ENCODE measurements at regions not wholly inside any gene's neighbourhood (a gene's known extent, or its start where the extent isn't known, plus 50 kb on each side); places are given as distances from the start of the nearest gene placed in this dataset.
"Not testable (repeated sequence)": the region's sequence is repeated elsewhere in the genome, so short reads cannot be mapped to it uniquely, and the experiment has no call there.

DNA sequence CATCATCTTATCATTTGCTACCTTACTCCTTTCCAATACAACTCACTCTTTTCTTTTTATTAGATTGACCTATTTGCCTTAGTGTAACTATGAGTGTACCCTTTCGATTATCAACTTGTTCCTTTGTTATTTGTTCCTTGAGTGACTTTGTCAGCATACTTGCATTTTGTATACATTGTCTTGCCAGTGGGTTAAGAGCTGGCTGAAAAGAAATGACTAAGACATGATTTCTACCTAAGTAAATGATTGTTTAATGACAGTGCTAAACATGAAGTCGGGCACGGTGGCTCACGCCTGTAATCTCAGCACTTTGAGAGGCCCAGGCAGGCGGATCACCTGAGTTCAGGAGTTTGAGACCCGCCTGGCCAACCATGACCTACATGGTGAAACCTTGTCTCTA lies 1042.3 kb downstream of the TBL1XR1 start:
- DNase-seq: no peak

DNA sequence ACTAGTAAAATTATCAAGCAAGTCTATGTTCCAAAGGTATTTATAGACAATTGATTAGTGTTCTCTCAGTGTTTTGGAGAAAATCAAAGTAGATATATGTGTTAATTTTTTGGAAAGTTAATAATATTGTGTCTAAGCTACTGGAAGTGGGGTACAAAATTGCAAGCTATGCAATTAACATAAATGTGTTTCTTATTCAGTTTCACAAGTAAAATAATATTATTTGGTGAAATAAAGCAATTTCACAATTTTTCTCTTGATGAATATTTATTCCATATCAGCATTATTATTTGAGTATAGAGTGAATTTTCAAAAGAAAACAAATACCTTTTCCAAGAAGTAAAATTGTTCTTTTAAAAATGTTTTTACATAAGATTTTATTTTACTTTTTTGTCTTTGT lies 1047.7 kb downstream of the TBL1XR1 start:
- DNase-seq: no peak

DNA sequence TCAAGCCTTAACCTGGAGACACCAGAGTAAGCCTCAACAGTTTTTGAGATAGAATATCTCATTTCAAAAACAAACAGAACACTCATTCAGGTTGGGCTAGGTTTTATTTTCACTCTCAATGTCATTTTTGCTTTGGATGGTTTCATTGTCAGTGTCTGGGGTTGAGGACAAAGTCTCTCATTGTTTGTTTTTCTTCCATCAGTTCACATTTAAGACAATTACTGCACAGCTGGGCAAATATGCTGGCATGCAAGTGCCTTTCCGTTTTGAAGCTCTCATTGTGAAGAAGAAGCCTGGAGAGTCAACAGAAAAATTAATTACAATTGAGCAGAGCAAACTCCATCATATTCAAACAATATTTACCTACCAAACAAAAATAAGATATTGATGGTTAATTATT lies 1050.0 kb downstream of the TBL1XR1 start:
- peak; percentile 99 for DNase-seq

DNA sequence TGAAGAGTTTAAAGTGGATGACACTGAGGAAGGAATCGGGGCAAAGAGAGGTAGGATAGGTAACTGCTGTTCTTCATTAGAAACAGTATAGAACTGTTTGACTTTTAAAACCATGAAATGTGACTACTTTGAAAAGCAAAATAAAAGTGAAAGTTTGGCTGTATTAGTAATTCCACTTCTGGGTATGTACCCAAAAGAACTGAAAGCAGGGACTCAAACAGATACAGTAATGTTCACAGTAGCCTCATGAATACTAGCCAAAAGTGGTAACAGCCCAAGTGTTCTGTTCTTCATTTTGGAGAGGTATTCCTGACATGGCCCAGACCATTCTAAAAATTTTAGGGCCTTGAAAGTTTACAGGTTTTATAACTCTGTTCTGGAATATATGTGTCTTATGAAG lies 1055.4 kb downstream of the TBL1XR1 start:
- no peak for DNase-seq

DNA sequence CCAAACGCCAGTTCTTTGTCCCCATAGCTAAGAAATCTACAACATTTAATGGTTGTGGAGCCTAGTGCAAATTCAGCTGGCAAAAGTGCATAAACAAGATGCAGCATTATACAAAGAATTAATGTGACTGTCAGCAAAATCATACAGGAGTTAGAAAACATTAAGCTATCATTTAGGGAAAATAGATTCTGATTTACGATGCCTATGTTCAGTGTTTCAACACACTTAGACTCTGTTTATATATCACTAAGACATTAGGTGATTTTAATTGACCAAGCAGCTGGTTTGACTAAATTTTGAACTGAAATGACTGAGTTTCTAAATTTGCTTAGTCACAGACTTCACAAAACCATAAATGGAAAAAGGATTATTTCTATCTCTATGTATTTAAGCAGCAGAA lies 1076.8 kb downstream of the TBL1XR1 start:
- DNase-seq: peak; percentile 64

DNA sequence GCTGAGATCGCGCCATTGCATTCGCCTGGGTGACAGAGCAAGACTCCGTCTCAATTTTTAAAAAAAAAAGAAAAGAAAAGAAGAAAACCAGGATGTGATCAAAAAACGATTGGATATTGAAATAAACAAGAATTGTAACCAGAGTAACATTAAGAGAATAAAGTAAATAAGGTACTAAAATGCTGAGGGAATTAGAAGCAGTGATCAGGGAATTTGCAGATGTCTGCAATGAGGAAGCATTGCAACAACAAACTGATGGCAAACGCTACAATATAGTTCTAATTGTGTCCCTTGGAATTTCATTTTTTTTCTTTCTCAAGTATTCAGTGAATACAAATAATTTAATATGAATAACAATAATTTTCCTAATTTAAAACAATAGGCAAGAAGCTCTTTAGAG lies 1077.5 kb downstream of the TBL1XR1 start:
- no peak for DNase-seq

DNA sequence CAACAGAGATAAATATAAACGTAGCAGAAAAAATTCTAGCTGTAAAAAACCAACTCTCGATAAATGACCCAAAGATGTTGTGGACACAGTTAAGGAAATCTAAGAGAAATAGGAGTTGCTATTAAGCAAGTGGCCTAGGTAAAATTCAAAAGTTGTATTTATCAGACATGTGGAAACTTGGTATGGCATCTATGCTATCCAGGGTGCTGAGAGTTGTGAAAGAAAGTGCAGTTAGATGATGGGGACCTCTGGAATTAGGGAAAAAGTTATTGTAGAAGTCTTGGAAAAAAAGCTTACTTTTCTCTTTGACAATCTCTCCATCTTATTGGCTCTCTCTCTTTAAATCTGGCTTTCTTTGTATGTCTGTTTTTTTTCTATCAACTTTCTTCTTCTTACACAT lies 1090.9 kb downstream of the TBL1XR1 start:
- no peak for DNase-seq

DNA sequence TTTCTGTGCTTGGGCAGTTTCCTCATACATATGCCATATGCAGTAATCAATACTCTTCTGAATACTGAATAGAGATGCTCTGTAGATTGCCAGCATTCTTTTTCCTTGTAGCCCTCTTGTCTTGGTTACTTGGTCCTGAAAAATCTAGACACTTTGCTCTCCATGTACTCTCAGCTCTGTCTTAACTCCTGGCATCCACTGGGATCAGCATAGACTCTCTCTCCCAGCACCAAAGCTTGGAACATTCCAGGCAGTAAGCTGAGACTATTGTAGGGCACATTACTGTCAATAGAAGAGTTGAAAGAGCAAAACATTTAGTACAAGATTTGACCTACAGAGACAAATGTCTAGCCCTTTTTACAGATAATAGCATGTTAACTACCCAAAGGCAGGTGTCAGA lies 1100.3 kb downstream of the TBL1XR1 start:
- no peak for DNase-seq

DNA sequence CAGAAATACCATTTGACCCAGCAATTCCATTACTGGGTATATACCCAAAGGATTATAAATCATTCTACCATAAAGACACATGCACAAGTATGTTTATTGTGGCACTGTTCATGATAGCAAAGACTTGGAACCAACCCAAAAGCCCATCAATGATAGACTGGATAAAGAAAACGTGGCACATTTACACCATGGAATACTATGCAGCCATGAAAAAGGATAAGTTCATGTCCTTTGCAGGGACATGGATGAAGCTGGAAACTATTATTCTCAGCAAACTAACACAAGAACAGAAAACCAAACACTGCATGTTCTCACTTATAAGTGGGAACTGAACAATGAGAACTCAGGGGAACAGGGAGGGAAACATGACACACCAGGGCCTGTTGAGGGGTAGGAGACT lies 1103.4 kb downstream of the TBL1XR1 start:
- DNase-seq: not testable (repeated sequence)

DNA sequence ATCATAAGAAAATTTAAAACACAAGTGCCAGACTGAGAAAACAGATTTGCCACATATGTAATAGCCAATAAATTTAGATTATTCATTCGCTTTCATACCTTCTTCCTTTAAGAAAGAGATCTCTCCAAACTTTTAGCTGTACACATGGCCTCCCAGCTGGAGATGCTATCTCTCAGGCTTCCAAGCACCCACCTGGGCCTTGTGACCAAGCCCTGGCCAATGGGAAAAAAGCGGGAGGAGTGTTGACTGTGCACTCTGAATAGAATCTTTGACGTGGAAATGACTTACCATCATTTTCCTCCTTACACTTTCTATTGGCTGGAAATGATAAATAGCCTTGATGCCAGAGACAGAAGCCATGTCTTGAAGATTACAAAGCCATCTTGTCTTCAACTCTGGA lies 1106.6 kb downstream of the TBL1XR1 start:
- DNase-seq: no peak

DNA sequence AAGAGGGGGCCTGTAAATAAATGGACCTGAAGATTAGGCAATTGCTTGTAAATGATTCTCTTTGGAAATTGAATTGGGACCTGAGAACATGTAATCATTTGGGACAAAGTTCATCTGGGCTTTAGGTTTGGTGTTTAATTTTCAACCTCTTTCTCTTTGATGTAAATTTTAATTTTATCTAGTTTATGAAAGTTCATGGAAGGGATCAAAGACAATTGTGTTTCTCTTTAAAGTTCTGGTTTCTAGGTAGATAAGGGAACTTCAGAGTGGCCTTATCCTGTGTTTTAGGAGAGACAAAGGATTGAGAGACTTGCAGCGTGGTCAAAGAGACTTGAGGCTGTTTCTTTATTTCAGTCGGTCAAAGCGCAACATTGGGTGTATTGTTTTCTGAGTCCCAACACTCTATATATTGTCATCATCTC lies 1108.3 kb downstream of the TBL1XR1 start:
- no peak for DNase-seq

DNA sequence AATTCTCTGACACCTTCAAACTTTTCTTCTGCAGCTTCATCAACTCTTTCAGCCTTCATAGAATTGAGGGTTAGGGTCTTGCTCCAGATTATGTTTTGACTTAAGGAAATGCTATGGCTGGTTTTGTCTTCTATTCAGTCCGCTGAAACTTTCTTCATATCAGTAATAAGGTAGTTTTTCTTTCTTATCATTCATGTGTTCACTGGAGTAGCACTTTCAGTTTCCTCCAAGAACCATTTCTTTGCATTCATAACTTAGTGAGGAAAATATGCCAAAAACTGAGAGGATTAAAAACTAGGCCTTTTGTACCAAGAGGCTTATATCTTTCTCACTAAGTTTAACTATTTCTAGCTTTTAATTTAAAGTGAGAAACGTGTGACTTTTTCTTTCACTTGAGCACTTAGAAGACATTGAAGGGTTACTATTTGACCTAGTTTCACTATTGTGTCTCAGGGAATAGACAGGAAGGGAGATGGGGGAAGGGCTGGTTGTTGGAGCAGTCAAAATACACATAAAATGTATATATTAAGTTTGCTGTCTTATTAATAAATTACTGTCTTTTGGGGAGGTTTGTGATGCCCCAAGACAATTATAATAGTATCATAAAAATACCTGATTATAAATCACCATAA lies 1110.1 kb downstream of the TBL1XR1 start:
- DNase-seq: no peak

DNA sequence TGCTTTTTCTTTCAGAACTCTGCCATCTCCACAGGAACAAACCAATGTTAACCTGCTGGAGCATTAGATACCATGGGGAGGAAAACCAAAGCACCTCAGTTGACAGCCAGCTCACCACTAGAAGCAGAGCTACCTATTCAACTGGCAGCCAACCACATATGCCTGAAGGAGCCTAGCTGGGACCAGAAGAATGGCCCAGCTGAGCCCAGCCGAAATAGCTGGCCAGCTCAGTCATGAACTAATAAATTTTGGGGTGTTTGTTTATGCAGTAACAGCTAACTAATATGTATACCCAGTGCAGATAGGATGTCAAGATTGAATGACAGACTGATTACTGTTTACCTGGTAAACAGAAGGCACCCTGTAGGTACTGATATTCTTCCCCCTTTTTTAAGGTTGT lies 1117.5 kb downstream of the TBL1XR1 start:
- DNase-seq: no peak

DNA sequence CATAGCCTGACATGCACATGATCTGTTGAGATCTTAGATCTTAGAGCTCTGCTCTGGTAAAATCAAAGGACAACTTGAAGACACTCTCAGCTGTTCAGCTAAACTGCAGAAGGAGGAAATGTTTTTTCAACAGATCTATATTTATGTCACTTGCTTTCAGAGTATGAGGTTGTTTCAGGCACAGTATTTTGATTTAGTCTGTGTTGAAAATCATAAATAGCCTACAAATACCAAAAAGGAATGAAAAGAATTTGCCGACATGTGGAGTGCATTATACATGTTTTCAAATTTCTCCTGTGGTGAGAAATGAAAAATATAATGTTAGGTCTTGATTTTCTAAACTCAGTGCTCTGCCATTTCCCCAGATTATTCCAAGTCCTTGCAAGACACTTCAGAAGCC lies 1118.4 kb downstream of the TBL1XR1 start:
- DNase-seq: no peak

DNA sequence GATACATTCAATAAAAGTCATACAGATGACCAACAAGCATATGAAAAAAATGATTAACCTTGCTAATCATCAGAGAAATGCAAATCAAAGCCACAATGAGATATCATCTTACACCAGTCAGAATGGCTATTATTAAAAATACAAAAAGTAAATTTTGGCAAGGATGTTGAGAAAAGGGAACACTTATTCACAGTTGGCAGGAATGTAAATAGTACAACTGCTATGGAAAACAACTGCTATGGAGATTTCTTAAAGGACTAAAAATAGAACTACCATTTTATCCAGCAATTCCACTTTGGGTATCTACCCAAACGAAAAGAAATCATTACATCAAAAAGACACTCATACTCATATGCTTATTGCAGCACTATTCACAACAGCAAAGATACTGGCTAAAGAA lies 1121.8 kb downstream of the TBL1XR1 start:
- no peak for DNase-seq

DNA sequence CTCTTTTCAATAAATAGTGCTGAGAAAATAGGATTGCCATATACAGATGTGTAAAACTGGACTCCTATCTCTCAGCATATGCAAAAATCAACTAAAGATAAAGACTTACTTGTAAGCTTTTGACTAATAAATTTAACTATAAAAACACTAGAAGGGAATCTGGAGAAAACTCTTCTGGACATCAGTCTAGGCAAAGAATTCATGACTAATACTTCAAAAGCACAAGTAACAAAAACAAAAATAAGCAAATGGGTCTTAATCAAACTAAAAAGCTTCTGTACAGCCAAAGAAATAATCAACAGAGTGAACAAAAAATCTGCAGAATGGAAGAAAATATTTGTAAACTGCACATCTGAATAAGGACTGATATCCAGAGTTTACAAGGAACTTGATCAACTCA lies 1122.2 kb downstream of the TBL1XR1 start:
- no peak for DNase-seq

DNA sequence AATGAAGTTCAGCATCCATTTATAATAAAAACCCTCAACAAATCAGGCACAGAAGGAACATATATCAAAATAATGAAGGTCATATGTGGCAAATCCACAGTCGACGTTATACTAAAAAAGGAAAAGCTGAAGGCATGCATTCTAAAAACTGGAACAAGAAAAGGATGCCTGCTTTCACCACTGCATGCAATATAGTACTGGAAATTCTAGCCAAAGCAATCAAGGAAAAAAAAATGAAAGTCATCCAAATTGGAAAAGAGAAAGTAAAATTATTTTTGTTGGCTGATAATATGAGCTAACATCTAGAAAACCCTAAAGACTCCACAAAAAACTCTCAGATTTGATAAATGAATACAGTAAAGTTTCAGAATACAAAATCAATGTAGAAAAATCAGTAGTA lies 1123.2 kb downstream of the TBL1XR1 start:
- DNase-seq: no peak

DNA sequence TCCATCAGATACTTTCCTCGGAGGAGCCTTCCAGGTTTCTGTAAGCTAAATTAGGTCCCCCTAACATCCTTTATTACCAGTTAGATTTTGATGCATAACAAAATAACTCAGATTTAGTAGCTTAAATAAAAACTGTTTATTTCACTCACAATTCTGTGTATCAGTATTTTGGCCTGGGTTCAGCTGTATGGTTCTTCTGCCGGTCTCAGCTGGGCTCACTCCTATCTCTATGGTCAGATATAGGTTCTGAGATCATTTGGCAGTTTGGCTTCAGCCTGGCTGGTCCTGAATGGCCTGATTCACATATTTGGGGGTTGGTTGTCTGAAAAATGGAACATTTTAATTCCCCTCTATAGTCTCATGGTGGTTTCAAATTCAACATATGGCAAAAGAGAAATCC lies 1125.3 kb downstream of the TBL1XR1 start:
- no peak for DNase-seq

DNA sequence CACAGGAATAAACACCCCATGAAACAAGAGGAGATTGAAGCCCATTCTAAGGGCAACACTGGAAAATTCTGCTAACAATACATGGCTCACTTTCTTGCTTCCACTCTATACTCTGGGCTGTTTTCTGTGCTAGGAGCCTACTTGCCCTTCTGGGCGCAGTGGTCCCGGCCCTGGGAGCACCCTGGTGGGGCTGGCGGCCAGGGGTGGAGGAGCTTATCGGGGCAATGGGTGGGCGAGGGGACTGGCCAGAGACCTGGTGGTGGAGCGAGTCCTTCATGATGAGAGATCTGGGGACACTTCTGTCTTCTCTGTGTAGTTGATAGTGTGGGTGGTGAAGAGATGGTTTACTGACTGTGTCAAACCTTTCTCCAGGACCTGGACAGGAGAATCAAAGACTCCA lies 1128.5 kb downstream of the TBL1XR1 start:
- no peak for DNase-seq

DNA sequence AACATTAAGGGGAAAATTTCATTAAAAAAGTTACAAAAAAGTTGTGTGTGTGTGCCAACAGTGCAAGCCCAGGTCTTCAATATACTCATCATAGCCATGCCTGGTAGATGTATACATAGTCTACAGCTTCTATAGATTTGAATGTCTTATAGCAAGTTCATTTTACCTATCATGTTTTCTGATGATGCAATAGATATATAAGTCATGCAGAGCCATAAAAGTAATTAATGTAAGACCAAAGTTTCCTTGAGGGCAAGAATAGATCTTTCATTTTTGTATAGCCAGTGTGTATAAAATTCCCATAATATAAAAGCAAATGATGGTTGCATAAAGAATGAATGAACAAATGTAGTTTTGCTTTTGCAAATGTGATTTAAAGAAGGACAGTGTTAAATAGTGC lies 1138.4 kb downstream of the TBL1XR1 start:
- DNase-seq: no peak

DNA sequence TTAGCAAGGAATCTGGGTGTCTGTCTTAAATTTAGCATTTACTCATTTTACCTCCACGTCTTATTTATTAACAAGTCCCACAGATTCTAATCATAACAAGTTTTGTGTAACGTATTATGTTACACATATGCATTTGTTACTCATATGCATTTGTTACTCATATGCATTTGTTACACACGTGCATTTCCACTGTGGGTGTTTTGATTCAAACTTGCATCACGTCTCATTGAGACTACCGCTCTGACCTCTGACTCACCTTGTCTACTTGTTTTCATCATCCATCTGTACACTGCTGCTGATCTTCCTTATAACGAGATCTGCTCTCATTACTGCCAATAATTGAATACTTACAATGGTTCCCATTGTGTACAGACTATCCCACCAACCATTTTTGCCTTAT lies 1141.4 kb downstream of the TBL1XR1 start:
- no peak for DNase-seq

DNA sequence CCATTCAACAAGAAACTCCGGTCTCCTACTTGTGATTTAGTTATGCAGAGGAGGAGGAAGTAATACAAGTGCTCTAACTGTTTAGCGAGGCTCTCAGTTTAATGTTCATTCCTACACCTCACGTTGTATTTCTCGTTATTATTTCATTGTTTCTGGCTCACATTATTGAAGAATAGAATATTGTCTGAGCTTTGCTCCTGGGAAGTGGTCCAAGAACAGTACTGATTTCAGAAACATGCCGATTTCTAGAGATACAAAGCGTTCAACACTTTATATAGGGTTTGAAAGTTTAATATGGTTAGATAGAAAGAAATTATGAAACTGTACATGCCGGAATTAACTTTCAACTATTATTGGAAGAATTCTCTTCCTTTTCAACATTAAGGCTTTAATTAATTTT lies 1145.5 kb downstream of the TBL1XR1 start:
- DNase-seq: no peak

DNA sequence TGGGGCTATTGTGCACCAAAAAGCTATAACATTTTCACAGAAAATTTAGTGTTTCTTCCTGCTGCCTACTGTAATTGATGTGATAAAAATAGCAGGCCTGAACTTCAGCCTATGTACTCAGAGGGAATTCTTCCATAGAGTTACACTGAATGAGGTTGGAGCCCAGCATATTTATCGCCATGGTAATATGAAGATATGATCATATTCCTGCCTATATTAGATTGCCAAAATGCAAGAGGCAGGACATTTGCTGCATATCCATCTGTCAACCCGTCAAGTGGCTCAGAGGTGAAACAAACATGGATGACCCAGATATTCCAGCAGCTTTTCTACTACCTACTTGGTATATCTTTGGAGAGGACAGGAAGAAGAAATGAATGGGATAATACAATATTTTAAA lies 1150.6 kb downstream of the TBL1XR1 start:
- DNase-seq: no peak

DNA sequence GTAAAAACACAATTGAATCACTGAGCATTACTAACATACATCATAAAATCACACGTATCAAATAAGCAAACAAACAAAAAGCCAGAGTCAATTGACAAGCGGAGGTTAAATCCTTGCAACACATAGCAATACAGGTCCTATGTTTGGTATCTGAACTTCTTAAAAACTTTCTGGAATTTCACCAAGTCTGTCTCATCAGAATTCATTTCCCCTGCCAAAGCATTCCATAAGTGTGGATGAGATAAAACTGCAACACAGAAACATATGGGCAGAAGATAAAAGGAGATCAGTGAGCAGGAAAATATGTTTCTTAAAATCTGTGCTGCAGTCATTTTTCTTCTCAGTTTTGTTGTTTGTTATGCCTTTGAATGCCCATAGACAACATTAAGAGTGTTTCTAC lies 1155.5 kb downstream of the TBL1XR1 start:
- DNase-seq: no peak

DNA sequence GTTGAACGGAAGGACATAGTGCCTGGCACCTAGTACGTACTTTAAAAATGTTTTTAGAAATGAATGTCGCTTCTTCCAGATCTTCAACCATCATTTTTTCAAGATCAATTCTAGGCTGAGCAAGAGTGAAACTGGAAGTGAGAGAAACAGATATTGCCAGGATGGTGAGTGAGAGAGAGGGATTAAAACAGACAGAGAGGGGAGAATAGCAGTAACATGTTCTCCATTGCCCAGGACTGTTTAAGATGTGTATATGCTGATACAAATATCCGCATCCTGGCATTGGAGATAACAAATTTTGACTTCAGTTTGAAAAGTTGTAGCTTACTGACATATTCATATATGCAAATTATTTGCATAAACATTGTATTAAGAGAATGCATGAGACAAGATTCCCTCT lies 1156.1 kb downstream of the TBL1XR1 start:
- DNase-seq: no peak

DNA sequence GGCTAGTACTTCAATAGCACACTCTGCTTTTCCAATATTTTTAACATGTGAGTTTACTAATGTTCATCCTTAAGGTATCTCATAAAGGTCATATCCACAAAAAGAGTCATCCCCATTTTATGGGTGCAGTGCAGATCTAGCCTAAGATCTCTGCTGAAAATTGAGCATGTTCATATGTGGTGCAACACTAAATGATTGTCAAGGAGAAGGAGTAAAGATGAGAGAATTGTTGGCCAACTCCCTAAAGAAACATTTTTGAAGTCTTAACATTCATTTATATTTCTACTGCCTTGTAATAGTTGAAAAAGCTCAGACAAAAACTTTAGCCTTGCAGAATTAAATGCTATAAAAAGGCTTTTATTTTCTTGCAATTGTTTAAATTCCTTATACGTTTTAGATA lies 1159.6 kb downstream of the TBL1XR1 start:
- DNase-seq: no peak
